OCI-LY1 (cell line): ENCODE measurements at regions not wholly inside any gene's neighbourhood (a gene's known extent, or its start where the extent isn't known, plus 50 kb on each side); places are given as distances from the start of the nearest gene placed in this dataset.

Source experiments
- EZH2 ChIP-seq: fragments of 200-600 bp; sonication (generic), shearing (Covaris generic); IDR thresholded peaks from 2 replicates; pipeline ENCODE4 v1.8.0; 2017; ENCODE audit warnings: borderline replicate concordance, mixed run types, mild to moderate bottlenecking, antibody characterized with exemption, low read length, moderate library complexity, mixed read lengths
- TF ChIP-seq, protein P1 (sequence below): fragments of 200-600 bp; sonication (generic), shearing (Covaris generic); IDR thresholded peaks from 2 replicates; pipeline ENCODE4 v1.5.1; 2017; ENCODE audit warnings: mild to moderate bottlenecking, antibody characterized with exemption, low read length, moderate library complexity, mixed read lengths

DNA sequence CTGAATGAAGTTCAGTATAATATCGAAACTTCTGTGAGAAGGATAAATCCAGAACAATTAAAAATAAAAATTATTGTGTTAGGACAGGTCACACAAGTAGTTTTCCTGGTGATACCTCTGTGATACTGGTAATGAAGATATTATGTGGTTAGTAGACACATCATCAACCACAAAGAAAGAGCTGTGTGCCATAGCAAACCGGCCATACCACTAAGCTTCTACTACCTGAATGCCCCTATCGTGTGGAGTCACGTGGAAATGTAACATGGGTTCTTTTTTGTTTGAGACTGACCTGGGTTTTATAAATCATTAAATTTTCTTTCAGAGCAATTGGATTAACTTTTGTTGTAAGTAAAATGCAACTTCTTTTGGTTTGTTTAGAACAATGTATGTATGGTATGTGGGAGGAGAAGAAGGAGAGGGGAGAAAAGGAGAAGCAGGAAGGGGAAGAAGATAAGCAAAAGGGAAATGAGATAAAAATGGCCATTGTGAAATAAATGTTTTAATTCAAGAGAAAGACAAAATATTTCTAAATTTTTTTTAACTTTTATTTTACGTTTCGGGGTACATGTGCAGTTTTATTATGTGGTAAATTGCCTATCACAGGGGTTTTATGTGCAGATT, 58.2 kb upstream of the LRRC8B start:
- TF ChIP-seq, protein P1, sequence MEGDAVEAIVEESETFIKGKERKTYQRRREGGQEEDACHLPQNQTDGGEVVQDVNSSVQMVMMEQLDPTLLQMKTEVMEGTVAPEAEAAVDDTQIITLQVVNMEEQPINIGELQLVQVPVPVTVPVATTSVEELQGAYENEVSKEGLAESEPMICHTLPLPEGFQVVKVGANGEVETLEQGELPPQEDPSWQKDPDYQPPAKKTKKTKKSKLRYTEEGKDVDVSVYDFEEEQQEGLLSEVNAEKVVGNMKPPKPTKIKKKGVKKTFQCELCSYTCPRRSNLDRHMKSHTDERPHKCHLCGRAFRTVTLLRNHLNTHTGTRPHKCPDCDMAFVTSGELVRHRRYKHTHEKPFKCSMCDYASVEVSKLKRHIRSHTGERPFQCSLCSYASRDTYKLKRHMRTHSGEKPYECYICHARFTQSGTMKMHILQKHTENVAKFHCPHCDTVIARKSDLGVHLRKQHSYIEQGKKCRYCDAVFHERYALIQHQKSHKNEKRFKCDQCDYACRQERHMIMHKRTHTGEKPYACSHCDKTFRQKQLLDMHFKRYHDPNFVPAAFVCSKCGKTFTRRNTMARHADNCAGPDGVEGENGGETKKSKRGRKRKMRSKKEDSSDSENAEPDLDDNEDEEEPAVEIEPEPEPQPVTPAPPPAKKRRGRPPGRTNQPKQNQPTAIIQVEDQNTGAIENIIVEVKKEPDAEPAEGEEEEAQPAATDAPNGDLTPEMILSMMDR: no peak
- TF ChIP-seq EZH2: no peak
